Activated CD4-positive, CD25-positive, alpha-beta regulatory T cell (primary cell): ENCODE measurements at regions not wholly inside any gene's neighbourhood (a gene's known extent, or its start where the extent isn't known, plus 50 kb on each side); places are given as distances from the start of the nearest gene placed in this dataset.

ENCODE experiments used
- DNase-seq, 4 experiments: peaks; one replicate each; lab custom pipeline; 2025; lab: John Stamatoyannopoulos, UW

DNA sequence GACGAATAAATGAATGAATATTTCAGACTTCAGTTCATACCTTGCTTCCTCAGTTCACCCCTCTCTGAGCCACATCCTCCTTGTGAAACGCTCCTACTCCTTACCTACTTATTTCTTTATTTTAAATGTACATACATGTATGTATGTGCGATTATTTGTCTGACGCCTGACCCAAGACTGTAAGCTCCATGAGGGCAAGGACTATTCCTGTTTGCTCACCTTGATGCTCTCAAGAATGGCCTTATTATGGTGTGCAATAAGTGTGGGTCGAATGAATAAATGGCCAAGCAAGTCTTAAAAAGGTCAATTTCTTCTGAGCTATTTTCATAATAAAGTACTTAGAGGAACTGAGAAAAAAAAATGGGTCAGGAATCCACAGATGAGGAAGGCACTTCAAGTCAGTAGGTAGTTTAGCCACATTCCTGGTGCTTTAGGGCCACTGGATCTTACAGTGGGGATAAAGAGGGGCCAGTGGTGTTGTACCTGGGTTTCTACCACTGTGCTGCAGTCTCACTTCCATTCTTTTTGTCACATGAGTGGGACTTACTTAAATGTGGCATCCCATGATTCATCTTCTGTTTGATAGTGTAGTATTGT lies 74.7 kb downstream of the SDC1 start:
- no peak for DNase-seq

DNA sequence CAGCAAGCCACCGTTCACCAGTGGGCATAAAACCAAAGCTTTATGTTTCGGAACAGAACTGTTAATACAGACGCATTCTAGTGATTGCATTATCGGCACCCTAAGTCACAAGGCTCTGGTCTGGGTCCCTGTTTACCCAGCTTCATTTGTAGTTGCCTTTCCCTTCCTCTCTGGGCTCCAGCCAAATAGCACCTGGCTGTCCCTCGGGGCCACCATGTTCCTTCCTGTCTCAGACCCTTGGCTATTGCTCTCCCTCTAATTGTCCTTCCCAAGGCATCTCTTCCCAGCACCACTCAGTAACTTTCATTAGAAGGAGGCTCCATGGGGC lies 75.3 kb downstream of the SDC1 start:
- DNase-seq: no peak

DNA sequence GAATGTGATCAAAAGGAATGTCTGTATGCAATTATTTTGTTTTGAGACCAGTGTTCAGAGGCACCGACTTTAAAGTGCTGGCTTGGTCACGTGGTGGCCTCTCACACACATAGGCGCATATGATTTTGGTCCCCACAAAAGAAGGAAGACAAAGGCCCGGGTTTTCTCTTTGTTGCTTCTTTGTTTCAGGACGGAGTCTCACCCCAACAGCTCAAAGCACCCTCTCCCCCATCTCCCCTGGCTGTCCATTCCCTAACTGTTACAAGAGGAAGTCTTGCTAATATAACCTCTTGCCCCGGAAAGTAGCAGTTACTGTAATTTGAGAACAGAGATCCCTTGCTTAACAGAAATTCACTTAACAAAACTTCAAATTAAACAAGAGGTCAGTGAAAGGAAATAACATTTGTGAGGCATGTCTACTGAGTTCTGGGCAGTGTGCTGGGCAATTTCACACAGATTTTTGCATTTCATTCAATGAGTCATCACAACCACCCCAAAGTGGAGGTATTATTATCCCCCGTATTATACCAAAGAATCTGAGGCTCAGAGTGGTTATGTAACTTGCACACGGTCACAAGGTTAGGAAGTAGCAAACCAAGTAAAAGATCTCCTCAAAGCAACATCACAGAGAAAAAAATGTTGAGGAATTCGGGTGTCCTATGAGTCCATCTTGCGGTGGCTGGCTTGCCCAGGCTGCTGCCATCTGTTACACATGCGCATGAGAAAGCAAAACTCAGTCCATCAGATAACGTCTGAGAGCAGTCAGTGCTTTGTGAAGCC lies 75.8 kb downstream of the SDC1 start:
- no peak for DNase-seq

DNA sequence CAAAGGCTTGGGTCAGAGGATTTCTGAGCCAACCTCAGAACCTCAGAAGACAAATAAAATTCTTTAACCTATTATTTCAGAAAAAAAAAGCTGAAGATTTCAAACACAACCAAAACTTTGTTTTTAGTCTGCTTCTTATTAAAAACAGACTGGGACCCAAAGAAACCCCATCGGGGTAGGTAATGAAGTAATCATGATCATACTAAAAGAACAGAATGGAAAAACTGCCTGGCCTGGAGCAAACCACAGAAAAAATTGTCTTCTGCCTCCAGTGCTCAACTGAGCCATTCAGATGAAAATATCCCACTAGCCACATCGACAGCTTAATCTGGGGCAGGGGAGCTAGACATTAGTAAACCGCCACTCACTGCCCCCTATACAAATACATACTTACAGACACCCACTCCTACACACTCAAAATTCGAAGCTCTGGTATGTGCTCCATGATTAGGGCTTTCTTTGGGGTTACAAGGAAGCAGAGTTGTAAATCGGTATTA lies 76.5 kb downstream of the SDC1 start:
- no peak for DNase-seq

DNA sequence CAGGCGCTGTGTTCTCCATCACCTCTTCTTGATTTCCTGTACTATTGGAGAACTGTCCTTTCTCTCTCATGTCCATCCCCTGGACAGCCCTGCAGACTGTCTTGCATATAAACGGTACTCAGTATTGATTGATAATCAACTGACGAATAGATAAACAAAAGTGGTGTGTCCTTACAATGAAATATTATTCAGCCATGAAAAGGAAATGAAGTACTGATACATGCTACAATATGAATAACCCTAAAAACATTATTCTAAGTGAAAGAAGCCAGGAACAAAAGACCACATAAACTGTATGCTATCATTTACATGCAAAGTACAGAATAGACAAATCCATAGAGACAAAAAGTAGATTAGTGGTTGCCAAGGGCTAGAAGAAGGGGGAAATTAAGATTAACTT lies 77.6 kb downstream of the SDC1 start:
- DNase-seq: no peak

DNA sequence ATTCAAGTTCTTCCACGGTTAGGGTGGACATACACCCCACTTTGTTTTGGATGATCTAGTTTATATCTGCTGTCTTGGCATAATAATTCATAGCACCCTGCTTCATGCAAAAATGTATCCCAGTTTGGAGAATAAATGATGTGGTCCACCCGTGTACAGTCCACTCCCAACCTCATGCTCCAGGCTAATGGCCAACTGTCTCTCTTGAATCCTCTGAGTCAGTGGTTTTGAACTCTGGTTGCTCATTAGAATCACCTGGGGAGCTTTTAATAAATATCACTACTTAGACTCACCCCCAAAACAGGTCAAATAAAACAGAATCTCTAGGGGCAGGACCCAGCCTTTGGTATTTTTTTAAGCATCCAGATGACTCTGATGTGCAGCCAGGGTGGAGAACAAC lies 78.5 kb downstream of the SDC1 start:
- DNase-seq: no peak

DNA sequence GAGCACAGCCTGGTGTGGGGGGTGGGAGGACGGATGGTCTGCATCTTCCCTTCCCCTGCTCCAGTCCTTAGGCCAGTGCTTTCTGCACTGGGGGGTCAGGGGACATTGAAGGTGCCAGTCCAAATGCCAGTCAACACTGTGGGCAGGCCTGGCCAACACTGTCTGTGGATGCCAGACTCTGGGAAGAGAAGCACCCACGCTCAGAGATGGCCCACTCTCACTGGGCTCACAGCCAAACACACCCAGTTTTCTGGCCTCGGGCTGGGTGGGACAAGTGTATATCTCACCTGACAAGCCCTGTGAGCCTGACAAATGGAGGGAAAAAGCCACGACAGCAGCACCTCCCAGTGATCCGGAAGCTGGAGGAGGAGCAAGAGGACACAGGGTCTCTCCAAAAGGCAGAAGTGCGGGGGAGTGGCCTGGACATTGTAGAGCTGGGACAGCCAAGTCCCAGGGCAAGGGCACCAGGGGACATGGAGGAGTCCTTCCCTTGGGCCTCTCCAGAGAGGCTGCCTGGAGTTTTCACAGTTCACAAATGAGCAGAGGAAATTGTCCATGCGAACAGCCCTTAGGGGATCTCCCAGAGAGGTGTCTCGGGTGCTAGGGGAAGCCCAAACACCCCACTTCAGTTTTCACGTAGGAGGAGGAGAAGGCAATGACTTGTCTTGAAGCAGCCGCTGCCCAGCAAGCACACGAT lies 79.3 kb downstream of the SDC1 start:
- no peak for DNase-seq

DNA sequence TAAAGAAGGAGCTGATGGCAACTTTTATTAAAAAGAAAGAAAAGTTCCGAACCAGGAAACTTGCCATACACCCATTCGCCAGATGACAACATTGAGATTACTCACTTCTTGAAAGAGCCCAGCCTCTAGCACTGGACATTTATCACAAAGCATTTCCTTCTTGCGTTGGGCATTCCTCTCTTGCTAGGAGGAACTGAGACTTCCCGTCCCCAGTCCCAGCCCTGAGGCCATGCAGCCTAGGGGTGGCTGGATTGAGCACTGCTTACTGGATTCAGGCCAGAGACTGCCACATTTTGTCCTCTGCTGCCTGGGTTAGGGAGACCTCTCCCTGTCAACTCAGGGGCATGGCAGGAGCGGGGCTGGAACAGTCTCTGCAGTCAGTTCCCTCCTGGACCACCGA lies 80.1 kb downstream of the SDC1 start:
- DNase-seq: no peak

DNA sequence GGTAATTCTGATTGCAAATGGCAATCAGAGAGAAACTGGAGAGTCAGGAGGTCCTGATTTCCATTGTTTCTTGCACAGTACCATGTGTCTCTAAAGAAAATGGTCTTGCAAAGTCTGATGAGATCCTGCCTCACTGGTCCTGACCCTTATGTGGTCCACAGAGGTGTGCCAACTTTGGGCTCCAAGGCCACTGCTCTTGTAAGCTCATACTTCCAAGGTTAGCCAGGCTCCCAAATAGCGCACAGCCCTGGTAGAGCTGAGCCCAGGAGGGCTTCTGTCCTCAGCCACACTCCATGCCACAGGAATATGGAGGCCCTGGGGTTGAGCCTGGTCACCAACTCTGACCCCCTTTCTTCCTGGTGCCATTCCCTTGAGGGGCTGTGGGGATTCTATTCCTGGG lies 80.7 kb downstream of the SDC1 start:
- DNase-seq: no peak

DNA sequence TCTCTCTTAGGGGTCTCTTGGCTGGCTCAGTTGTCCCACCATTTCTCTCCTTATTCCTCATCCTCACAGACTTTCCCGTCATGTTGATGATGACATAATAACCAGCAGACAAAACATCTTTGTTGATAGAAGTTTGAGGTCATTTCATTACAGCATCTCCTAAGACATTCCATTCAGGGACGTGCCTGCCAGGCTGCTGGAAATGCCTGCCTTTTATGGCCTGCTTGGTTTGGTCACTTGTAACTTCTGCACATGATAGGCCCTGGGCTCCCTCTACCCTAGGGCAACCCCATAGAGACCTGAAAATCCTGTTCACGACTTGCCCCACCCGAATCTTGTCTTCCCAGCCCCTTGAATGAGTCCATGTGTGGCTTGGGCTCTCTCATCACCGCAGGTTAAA lies 81.7 kb downstream of the SDC1 start:
- DNase-seq: no peak

DNA sequence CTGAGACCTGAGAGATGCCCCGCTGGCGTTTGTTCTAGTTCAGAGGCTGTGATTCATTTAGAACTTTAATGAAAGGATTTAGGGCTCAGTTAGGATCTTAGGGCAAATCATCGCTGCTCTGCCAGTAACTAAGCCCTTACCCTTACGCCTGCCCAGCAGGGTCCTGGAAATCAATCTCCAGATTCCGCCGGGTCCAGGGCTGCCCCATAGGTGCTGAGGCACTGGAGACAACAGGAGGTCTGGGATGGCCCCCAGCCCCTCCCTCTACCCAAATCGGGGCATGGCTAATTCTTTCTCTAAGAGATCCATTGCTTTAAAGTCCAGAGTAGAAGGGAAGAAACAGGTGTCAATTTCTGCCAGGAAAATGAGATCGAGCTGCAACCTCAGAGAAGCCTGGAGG lies 83.1 kb downstream of the SDC1 start:
- no peak for DNase-seq

DNA sequence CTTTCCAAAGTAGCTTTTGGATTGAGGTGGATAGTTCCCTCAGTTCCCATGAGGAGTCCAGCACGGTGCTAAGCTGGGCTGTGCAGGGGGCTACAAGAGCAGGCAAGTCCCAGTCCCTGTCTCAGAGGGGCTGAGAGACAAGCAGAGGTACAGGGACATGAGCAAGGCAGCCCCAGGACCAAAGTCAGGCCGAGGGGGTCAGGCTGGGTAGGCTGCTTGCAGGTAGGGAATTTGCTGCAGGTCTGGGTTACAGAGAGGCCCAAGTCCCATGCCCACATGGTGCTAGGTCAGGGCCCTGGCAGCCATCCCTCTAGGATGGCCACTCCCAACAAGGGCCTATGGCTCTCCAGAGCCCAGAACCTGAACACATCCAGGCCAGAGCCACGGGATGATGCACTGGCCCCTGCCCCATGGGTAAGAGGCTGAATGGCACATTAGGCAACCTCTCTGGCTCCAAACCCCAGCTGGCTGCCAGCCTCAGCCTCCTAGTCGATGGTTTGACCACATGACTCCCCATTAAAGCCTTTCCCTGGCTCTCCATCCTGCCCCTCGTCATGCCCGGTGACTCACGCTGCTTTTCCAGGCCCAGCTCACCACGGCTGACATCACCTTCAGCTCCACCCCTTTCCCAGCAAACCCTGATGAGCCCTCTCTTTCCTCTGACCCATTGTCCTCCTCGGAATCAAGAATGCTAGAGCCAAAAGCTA lies 83.7 kb downstream of the SDC1 start:
- no peak for DNase-seq

DNA sequence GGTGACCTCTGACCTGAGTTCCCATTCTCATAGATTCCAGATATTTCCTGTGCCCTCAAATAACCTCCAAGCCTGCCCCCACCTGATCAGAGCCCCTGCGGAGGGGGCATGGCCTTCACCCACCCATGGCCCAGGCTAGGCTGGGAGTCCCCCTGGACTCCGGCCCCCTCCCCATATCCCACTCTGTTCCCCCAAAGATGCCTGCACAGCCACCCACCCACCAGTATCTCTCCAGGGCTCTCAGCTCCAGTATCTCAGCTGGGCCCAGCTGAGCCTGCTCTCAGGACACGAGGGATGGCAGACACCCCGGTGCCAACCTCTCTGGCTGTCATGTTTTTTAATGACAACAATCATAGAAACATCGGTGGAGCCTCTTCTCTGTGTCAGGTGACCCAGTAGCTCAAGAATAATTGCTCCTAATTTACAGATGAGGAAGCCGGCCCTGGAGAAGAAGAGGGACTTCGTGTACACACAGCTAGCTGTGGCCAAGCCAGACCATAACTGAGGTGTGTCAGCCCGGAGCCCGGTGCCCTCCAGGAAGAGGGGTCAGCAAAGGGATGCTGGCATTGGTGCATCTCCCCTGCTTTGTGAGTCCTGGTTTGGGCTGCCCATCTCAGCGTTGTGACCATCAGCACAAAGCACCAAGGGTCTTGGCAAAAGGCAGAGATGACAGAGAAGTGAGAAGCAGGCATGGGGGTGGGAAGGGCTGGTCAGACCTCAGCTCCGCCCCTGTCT lies 84.4 kb downstream of the SDC1 start:
- no peak for DNase-seq

DNA sequence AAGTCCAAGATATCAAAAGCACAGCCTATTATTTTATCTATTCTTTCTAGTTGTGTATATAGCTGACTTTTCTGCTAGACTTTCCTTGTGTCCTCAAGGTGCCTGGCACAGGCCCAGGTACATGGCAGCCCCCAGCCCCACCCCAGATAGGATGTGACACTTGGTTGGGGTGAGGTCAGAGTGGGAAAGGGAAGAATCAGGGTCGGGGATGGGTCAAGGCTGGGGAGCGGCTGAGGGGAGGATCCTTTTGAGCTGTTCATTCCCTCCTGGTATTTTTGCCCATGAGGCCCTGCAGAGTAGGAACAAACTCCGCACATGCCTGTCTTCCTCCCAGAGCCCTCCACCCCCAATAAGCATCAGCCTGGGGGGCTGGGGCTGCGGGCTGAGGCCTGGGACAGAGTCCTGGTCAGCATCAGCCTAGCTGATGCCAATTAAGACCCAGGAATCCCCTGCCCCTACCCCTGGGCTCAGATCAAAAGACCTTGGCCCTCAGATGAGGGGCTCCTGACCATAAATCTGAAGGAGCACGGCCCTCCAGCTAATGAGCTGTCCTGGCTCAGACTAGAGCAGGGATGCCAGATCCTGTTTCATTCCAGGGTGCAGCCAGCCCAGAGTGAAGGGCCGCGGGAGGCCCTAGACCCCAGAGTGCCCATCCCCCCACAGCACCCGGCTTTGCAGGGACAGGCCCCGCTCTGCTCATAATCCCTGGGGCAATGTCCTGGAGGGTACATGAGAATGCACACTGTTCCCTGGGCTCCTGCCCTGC lies 85.3 kb downstream of the SDC1 start:
- no peak for DNase-seq

DNA sequence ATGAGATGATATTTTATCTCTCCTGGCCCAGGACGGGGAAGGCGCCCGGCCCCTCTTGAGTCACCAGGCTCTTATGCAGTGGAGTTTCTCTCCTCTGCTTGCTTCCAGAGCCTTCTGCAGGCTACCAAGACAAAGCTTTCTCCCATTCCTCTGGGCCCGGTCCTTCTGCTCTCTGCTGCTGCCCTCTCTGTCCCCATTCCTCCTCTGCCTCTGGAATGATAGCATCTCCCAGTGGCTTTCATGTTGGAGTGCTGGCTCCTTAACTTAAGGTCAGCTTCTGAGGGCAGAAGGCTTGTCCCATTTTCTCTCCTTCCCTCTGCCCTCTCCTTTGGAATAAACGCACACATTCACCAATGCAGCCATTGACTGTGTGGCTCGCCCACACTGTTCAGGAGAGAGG lies 86.2 kb downstream of the SDC1 start:
- DNase-seq: no peak

DNA sequence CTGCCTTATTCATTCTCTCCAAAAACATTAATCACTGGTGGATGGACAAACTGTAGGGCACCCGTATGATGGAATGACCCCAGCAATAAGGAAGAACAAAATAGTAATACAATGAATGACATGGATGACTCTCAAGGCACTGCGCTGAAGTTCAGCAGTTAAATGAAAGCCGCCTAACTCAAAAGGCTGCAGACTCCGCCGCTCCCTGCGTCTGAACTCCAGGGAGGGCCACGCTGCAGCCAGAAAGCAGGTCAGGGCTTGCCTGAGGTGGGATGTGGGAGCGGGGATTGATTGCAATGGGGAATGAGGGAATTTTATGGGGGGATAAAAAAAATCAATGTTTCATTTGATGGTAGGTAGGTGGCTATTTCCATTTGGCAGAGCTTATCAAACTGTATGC lies 86.5 kb upstream of the LAPTM4A start:
- DNase-seq: no peak

DNA sequence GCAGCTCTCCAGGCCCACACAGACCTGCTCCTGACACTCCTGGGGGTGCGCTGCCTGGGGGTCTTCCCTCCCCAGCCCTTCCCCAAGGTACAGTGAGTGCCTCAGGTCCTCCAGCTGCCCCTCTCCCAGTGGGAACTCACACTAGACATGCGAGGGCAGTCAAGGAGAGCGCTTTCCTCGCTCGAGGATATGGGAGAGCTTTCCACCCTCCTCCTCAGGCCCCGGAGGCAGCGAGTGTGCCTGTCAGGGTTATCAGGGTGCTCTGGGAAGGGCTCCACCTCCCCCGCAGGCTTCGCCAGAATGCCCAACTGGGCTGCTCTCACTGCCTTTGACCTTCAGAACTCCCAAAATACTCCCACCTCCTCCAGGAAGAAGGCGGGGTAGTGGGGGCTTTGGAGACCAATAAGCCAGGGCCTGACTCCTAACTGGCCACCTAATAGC lies 85.7 kb upstream of the LAPTM4A start:
- DNase-seq: no peak

DNA sequence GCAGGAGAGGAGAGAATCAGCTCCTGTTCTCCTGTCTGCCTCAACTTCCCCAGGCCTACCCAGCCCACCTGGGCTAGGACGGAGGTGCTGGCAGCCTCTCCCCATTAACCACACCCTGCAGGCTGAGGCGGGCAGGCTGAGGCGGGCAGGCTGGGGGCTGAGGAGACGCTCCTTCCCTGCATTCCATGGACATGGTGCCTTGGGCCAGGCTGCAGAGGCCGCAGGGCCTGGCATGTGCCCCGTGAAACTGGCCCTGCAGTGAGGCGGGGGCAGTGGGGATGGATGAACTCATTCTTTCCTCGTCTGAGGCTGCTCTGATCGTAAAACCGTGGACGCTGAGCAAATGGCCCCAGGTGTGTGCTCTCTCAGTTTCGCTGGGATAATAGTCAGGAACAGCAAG lies 84.7 kb upstream of the LAPTM4A start:
- no peak for DNase-seq

DNA sequence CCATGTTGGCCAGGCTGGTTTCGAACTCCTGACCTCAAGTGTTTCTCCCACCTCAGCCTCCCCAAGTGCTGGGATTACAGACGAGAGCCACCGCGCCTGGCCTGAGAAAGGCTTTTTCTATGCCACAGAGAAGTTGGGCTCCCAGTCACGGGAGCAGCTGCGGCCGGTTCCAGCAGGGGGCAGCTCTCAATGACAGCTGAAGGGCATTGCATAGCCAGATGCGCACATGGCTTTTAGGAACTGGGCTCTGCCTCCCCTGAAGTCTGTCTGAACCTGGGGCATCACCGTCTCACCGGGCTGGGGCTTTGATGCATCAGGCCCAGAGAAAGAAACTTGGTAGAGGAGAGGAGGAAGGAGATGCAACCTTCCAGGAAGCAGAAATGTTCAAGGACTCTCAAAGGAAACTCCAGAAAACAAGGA lies 84.2 kb upstream of the LAPTM4A start:
- peak in 1 of 4 experiments; percentile 2 for DNase-seq

DNA sequence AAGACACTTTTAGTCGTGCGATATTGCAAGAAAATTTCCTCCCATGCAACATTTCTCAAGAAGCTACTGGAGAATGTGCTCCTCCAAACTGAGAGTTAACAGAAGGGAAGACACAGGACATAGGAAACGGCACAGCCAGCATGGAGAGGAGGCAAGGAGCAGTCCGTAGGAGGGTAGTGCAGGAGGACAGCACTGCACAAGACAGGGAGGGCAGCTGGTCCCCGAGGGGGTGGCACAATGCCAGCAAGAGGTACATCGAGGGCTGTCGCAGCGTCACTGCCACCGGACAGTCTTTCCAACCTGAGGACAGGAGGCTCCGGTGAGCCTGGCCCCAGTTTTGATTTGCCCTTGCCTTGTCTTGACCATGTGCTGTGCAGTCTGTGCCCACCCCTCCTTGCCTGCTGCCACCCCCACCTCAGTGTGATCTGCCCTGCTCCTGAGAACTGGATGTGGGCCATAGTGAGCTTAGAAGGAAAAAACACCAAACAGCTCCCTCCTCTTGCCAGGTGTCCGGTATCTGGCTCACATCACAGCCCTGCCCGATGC lies 81.6 kb upstream of the LAPTM4A start:
- DNase-seq: no peak
